ES-I3 (cell line): ENCODE measurements at regions not wholly inside any gene's neighbourhood (a gene's known extent, or its start where the extent isn't known, plus 50 kb on each side); places are given as distances from the start of the nearest gene placed in this dataset.

Source experiments
- H3K36me3 ChIP-seq: 2 replicates; pipeline ENCODE4 v1.6.1; 2013; ENCODE audit warnings: mild to moderate bottlenecking, low read length, control low read depth, moderate library complexity; ENCODE audit not compliant: insufficient read depth
- H3K4me1 ChIP-seq: 2 replicates; pipeline ENCODE4 v1.6.1; 2013; ENCODE audit warnings: mild to moderate bottlenecking, control low read depth, low read length; ENCODE audit not compliant: insufficient read depth
- H3K9ac ChIP-seq: 2 replicates; pipeline ENCODE4 v1.6.1; 2013; ENCODE audit warnings: low read depth, mild to moderate bottlenecking, low read length, moderate library complexity
- H3K9me3 ChIP-seq: 2 replicates; pipeline ENCODE4 v1.6.1; 2013; ENCODE audit warnings: mild to moderate bottlenecking, low read length, moderate library complexity; ENCODE audit not compliant: control insufficient read depth, insufficient read depth

DNA sequence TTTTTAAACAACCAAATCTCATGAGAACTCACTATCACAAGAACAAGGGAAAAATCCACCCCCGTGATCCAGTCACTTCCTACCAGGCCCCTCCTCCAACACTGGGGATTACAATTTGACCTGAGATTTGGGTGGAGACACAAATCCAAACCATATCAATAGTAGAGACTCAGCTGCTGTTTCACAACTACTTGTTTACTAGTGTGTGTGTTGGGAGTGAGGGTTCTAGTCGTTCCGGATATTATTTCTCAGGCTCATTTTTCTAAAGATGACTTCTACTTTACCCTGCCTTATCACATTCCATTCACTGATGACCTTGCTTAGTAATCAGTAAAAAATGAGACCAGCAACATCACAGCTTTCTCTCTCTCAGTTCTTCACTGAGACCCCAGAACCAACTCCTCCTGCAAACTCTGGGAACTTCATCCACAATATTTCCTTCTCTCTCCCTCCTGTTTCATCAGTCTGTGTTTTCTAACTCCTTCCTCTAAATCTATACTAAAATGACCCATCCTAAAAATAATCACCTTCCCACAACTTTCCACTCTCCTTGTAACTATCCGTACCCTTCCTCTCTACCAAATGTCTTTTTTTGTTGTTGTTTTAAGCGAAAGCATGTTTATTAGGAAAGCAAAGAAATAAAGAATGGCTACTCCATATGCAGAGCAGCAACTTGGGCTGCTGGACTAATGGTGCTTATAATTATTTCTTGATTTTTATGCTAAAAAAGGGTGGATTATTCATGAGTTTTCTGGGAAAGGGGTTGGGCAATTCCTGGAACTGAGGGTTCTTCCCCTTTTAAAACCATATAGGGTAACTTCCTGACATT is 121.5 kb upstream of the SPRY4 start:
- Histone ChIP-seq H3K9me3 (no peaks in the 10 kb centered on the region; the same call in 1 of the 2 replicates), H3K4me1 (peaks cover 17% of the 10 kb centered on the region), H3K36me3 (no peaks in the 10 kb centered on the region), H3K9ac (no peak overlapping the region)

DNA sequence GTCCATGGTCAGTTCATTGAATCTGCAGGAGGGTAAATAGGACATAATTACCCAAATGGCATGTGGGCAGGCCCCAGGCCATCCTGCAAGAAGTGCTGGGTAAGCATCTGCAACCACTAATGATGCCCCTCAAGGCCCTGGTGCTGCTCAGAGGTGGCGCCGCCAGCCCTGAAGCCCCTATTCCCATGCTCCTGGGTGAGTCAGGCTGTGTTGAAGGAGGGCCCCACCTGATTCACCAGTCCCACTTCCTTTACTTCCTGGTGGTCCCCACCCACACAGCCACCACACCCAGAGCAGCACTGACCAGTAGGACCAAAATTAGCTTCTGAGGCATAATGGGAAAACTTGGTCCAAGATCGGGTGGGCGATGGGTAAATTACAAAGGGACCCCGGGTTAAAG is 120.4 kb upstream of the SPRY4 start:
- H3K9ac ChIP-seq: no peak overlapping the region
- no peaks in the 10 kb centered on the region for H3K36me3 ChIP-seq
- H3K4me1 ChIP-seq: peaks cover 20% of the 10 kb centered on the region
- no peaks in the 10 kb centered on the region; the same call in 1 of the 2 replicates for H3K9me3 ChIP-seq

DNA sequence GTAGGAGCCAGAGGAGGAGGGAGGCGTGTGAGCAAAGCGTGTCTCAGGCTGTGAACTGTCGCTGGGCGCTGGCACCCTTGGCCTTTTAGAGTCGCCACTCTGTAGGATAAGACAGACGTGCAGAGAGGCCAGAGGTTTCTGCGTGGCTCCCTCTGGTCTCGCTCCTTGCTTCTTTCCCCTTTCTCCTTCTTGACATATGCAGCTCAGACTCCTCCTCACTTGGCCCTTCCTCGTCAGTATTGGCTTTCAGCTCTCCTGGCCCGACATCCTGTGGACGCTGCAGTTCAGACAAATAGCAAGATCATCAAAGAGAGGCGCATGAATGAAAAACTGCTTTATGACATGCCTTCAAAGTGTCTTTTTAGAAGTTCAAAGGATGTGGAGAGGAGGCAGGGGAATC is 116.8 kb upstream of the SPRY4 start:
- Histone ChIP-seq H3K4me1 (peaks cover 23% of the 10 kb centered on the region), H3K9ac (no peak overlapping the region), H3K9me3 (no peaks in the 10 kb centered on the region), H3K36me3 (no peaks in the 10 kb centered on the region)

DNA sequence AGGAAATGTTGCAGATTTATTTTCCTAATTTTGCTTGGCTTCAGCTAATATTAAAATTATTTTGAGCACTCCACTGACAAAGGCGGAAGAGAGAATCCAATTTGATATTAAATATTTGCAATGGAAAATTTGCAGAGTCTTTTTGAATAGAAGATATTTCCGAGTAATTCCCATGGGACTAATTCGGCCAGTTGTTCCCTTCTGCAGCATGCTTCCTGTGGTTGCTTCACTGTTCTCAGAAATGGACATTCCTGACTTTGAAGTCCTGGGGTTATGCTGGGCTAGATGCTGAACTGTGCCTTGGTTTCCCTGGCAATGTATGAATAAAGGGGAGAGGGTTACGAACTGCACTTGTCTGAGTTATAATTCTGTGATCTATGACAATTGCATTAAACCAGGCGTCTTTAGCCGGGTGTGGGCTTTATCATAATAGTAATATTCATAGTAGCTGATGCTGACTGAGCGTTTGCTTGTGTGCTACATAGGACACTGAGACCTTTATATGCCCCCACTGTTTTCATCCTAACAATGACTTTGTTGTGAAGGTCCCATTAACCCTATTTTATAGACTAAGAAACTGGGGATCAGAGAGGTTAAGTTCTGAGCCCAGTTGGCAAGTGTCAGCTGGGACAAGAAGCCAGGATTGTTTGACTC is 114.5 kb upstream of the SPRY4 start:
- Histone ChIP-seq H3K9ac (no peak overlapping the region), H3K36me3 (no peaks in the 10 kb centered on the region), H3K4me1 (peaks cover 20% of the 10 kb centered on the region), H3K9me3 (no peaks in the 10 kb centered on the region)

DNA sequence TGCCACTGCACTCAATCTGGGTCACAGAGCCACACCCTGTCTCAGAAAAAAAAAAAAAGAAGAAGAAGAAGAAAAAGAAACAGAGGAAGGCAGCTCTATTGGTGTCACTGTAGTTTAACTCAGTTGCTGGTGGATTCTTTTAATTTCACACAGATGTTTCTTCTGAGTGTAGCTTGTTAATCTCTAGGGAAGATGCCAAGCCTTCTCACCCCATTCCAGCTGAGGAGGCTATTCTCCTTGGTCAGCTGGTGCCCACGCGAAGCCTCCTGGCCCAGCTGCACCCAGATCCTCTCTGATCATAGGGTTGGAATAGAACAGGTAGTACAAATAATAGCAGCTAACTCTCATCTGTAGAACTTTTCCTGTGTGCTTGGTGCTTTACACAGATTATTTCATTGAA is 113.8 kb upstream of the SPRY4 start:
- peaks cover 24% of the 10 kb centered on the region for H3K4me1 ChIP-seq
- no peak overlapping the region for H3K9ac ChIP-seq

DNA sequence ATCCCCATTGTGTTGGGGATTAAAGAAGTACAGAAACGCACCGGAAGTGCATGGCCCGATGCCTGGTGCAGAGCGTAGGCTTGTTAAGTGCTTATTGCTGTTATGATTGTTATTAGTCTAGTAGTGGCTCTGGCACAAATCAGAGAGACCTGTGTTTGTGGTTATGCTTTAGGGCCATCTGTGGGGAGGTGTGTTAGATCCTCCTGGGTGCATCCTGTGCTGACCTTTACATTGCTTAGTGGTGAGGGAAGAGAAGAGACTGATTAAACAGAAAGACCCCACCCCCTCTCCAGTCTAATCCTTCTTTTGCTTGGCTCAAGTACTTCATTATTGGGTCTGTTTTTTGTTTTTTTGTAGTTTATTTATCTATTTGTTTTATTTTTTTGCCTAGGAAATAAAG is 112.7 kb upstream of the SPRY4 start:
- Histone ChIP-seq H3K9me3 (no peaks in the 10 kb centered on the region), H3K9ac (no peak overlapping the region), H3K36me3 (no peaks in the 10 kb centered on the region), H3K4me1 (peaks cover 24% of the 10 kb centered on the region)

More for the DNA sequence above, 113.8 kb upstream of the SPRY4 start:
- H3K36me3 ChIP-seq: no peaks in the 10 kb centered on the region
- H3K9me3 ChIP-seq: no peaks in the 10 kb centered on the region

DNA sequence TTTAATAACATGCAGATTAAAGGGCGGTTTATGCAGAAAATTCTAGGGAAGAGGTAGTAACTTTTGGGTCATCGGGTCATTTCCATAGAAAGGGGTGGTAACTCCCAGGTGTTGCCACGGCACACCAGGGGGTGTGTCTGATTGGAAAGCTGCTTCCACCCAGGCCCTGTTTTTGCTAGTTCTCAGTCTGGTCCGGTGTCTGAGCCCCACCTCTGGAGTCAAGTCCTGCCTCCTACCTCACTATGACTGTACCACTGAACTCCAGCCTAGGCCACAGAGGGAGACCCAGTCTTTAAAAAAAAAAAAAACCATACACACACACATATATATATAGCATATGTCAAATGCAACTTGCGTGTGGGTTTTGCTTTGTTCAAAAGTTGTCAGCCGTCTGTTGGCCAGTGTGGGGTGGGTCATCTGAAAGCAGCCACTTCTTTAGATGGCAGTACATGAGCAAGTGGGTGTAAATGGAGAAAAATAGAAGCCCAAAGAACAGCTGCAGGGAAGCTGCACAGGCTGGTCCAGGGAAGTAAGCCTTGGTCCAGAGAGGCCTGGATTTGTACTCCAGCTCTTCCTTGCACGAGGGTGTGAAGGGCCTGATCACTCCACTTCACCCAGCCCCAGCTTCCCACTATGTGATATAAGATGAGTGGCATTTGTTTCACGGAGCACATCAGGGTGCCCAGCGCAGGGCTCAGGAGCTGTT is 110.7 kb upstream of the SPRY4 start:
- Histone ChIP-seq H3K4me1 (peaks cover 16% of the 10 kb centered on the region), H3K9me3 (no peaks in the 10 kb centered on the region), H3K9ac (no peak overlapping the region), H3K36me3 (no peaks in the 10 kb centered on the region)

DNA sequence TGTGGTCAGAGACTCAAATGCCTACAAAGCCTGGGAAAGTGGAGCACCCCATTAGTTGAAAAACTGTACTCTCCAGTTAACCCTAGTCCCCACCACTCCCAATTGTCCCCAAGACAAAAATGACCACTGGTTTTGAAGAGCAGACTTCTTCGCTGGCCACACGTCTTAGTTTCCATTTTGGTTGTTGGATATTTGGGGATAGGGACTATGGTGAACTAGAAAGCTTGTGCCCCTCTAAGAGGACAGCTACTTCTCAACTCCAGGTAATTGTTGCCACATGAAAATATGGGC is 109.4 kb upstream of the SPRY4 start:
- H3K9ac ChIP-seq: no peak overlapping the region
- H3K36me3 ChIP-seq: no peaks in the 10 kb centered on the region; the same call in 1 of the 2 replicates
- no peaks in the 10 kb centered on the region for H3K9me3 ChIP-seq
- peaks cover 16% of the 10 kb centered on the region for H3K4me1 ChIP-seq

DNA sequence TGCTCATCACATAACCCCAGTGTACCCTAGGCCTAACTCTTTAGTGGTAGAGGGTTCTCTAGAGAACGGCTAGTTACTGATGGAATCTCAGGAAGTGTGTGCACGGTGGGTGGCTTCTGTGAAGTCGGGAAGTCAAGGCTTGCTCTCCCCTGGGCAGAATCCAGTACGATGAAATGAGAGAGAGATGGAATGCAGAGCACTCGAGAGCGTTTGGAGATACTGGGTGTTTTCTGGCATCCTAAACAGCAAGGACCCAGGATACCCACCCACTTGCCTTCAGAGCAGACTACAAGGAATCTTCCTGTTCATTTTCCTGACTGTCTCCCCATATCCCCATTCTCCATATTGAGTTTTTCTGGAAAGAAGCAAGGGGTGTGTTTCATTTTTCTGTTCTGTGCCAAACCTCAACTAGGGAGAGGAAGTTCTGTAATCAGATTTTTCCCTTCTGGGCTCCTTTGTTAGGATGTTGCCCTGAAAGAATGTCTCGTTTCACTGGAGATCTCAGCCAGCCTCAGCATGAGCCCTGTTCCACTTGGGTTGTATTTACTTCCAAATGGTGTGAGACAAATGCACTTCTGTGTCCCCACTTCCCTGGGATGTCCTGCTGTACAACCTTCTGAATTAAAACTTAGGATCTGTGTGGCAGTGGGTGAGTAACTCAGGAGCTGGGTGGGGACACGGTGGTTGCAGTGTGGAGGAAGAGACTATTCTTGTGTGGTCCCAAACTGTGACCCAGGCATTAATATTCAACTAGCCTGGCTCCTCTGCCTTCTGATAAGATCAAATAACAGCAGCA is 108.9 kb upstream of the SPRY4 start:
- H3K9ac ChIP-seq: no peak overlapping the region
- no peaks in the 10 kb centered on the region for H3K9me3 ChIP-seq
- H3K36me3 ChIP-seq: no peaks in the 10 kb centered on the region; the same call in 1 of the 2 replicates
- peaks cover 16% of the 10 kb centered on the region for H3K4me1 ChIP-seq

DNA sequence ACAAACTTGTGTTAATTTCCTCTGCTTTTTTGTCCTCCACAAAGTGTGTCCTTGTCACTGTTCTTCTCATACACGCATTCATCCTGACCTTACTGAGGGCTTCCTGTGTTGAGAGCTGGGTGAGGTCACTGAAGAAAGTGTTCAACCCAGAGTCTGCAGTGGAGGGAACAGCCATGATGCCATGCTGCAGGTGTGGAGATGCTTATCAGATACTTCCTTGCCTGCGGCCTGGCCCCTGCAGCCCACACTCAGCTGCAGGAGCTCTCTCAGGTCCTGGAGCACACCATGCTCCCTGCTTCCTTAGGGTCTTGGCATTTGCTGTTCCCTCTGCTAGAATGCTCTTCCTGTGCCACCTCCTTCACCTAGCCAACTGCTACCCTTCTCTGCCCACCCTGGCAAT is 108.1 kb upstream of the SPRY4 start:
- H3K9ac ChIP-seq: no peak overlapping the region
- no peaks in the 10 kb centered on the region for H3K9me3 ChIP-seq
- H3K36me3 ChIP-seq: no peaks in the 10 kb centered on the region; the same call in 1 of the 2 replicates
- H3K4me1 ChIP-seq: peaks cover 16% of the 10 kb centered on the region

DNA sequence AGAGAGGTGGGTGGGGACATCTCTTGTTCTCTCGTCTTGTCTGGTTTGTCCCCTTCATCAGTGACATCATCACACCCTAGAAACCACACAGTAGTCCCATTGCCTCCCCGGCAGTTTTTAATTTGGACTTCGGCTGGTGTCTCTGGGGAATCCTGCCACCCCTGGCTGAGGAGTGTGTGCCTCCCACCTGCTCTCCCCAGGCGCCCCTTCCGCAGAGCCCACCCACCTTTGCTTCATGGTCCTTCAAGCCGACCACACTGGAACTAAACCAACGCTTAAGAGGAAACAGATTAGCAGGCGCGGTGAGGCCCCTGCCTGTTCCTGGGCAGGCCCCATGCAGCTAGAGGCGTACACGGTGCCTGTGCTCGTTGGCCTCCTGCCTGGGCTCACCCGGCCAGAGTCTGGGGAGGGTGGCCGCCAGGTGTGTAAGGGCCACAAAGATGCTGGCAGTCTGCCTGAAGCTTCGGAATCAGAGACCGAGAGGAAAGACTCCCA is 107.6 kb upstream of the SPRY4 start:
- peaks cover 11% of the 10 kb centered on the region for H3K4me1 ChIP-seq

DNA sequence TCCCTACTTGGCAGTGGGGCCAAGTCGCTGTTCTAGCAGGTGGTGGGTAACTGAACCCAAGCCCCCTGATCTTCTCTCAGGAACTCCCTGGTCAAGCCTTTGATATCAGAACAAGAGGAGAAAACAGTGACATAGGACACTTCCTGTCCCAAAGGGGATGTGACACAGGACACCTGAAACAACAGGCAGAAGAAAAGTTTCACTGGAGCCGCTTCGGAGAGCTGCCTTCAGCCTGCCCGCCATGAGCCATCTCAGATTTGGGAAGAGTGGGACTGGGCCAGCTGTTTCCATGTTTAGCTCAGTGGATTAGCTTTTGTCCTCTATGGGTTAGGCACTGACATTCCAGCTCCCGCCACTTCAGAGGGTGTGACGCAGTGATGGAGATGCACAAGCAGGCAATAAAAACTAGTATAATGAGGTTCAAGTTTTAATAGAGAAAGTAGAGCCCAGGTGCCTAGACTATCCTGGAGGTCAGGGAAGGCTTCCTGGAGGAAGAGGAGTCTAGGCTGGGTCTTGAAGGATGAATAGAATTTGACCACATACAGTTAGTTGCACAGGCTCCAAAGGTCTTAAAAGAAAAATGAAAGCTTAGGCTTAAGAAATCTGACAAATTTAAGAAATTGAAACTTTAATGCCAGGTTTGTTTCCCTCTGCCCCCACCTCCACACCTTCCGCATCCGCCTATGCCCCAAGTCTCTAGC is 104.1 kb upstream of the SPRY4 start:
- H3K36me3 ChIP-seq: no peaks in the 10 kb centered on the region; the same call in 1 of the 2 replicates
- peaks cover 28% of the 10 kb centered on the region for H3K4me1 ChIP-seq
- H3K9ac ChIP-seq: no peak overlapping the region
- H3K9me3 ChIP-seq: no peaks in the 10 kb centered on the region

More for the DNA sequence above, 107.6 kb upstream of the SPRY4 start:
- Histone ChIP-seq H3K9ac (no peak overlapping the region), H3K9me3 (no peaks in the 10 kb centered on the region), H3K36me3 (no peaks in the 10 kb centered on the region; the same call in 1 of the 2 replicates)

DNA sequence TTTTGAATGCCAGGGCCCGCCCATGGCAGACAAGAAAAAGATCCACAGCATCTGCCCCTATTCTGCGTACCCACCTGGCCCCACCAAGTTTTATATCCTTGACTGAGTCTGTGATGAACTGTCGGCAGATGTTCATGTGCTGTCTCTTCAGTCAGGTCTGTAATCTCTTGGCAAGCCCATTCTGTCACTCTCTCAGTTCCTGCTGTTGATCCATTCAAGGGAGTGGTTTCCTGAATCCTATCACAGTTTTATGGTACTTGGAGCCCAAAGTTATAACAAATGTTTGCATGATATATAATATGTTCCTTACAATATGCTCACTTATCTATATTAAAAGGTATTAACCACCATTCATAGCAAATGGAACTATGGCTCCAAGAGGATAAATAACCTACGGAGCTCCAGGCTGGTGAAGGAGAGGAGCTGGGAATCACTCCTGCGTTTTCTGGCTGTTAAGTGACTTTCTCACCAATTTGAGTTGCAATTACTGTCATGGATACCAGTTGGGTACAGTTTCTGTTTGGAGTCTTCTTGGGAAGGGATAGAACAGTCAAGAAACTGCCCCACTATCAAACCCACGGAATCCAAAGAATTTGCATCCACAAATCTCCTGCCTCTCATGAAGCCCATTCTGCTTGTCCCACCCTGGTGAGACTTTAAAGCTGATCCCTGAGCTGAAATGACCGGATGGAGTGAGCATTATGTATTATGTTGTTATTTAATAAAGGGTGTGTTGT is 103.4 kb upstream of the SPRY4 start:
- Histone ChIP-seq H3K36me3 (no peaks in the 10 kb centered on the region; the same call in 1 of the 2 replicates), H3K9ac (no peak overlapping the region), H3K9me3 (no peaks in the 10 kb centered on the region), H3K4me1 (peaks cover 24% of the 10 kb centered on the region)
